HepG2 (cell line): ENCODE measurements at regions not wholly inside any gene's neighbourhood (a gene's known extent, or its start where the extent isn't known, plus 50 kb on each side); places are given as distances from the start of the nearest gene placed in this dataset.

Source experiments
- DZIP1 ChIP-seq: sonication (generic); formaldehyde crosslinking; IDR thresholded peaks from 2 replicates; pipeline ENCODE4 v1.5.0; 2020; ENCODE audit warnings: mild to moderate bottlenecking, missing genetic modification reagents
- E2F5 ChIP-seq: sonication (generic); formaldehyde crosslinking; conservative IDR thresholded peaks from 2 replicates; pipeline ENCODE4 v1.4.0; 2020; ENCODE audit warnings: missing genetic modification reagents
- FOXO4 ChIP-seq: sonication (generic); formaldehyde crosslinking; conservative IDR thresholded peaks from 2 replicates; pipeline ENCODE4 v1.8.1; 2023; ENCODE audit warnings: missing genetic modification reagents
- IRX3 ChIP-seq: sonication (generic); formaldehyde crosslinking; IDR thresholded peaks from 2 replicates; pipeline ENCODE4 v1.8.1; 2023; ENCODE audit warnings: mild to moderate bottlenecking, low read depth, missing genetic modification reagents, borderline replicate concordance
- ISL2 ChIP-seq: sonication (generic); formaldehyde crosslinking; IDR thresholded peaks from 2 replicates; pipeline ENCODE4 v1.5.0; 2020; ENCODE audit warnings: missing genetic modification reagents
- ZBTB42 ChIP-seq: sonication (generic); formaldehyde crosslinking; IDR thresholded peaks from 2 replicates; pipeline ENCODE4 v1.5.0; 2020; ENCODE audit warnings: mild to moderate bottlenecking, missing genetic modification reagents
- ZFP36L1 ChIP-seq: sonication (generic); formaldehyde crosslinking; IDR thresholded peaks from 2 replicates; pipeline ENCODE4 v1.8.0; 2022; ENCODE audit warnings: mild to moderate bottlenecking, missing genetic modification reagents, moderate library complexity
- ZNF354B ChIP-seq: sonication (generic); formaldehyde crosslinking; IDR thresholded peaks from 2 replicates; pipeline ENCODE4 v1.8.0; 2022; ENCODE audit warnings: mild to moderate bottlenecking, missing genetic modification reagents
- ZNF543 ChIP-seq: sonication (generic); formaldehyde crosslinking; IDR thresholded peaks from 2 replicates; pipeline ENCODE4 v1.4.0; 2020; ENCODE audit warnings: mild to moderate bottlenecking, missing genetic modification reagents
- ZNF790 ChIP-seq: sonication (generic); formaldehyde crosslinking; IDR thresholded peaks from 2 replicates; pipeline ENCODE4 v1.8.0; 2022; ENCODE audit warnings: missing genetic modification reagents, mild to moderate bottlenecking, borderline replicate concordance
- ZSCAN22 ChIP-seq: sonication (generic); formaldehyde crosslinking; IDR thresholded peaks from 2 replicates; pipeline ENCODE4 v1.4.0; 2020; ENCODE audit warnings: mild to moderate bottlenecking, missing genetic modification reagents
- TF ChIP-seq, protein P1 (sequence below): sonication (generic); formaldehyde crosslinking; IDR thresholded peaks from 2 replicates; pipeline ENCODE4 v1.9.0; 2021; ENCODE audit warnings: missing genetic modification reagents, borderline replicate concordance
- TF ChIP-seq, protein P2 (sequence below): sonication (generic); formaldehyde crosslinking; IDR thresholded peaks from 2 replicates; pipeline ENCODE4 v1.5.1; 2020; ENCODE audit warnings: missing genetic modification reagents, mild to moderate bottlenecking, borderline replicate concordance
- TF ChIP-seq, protein P3 (sequence below), 2 experiments: sonication (generic) in 1 of 2; formaldehyde crosslinking in 1 of 2; IDR thresholded peaks; 2 replicates each; pipeline versions ENCODE4 v1.4.0 to v1.6.1; 2016 to 2020; ENCODE audit warnings: borderline replicate concordance in 1 of 2, low read depth in 1 of 2, mild to moderate bottlenecking in 1 of 2, missing genetic modification reagents in 1 of 2

GRCh38 chr2:234863043-234863934, 88.5 kb upstream of the SH3BP4 start (continued):
- TF ChIP-seq FOXO4 (CRISPR knock-in tag) (no peak), ZSCAN22 (no peak), ZFP36L1 (CRISPR knock-in tag) (peak; percentile 70), ZNF543 (CRISPR knock-in tag) (no peak), DZIP1 (CRISPR knock-in tag) (peak; percentile 68; the same call in 1 of the 2 replicates), ISL2 (CRISPR knock-in tag) (peak; percentile 48), ZNF354B (no peak), ZBTB42 (CRISPR knock-in tag) (peak; percentile 44; the same call in 1 of the 2 replicates), E2F5 (CRISPR knock-in tag) (no peak), IRX3 (CRISPR knock-in tag) (no peak), ZNF790 (CRISPR knock-in tag) (no peak)
- TF ChIP-seq, protein P1, sequence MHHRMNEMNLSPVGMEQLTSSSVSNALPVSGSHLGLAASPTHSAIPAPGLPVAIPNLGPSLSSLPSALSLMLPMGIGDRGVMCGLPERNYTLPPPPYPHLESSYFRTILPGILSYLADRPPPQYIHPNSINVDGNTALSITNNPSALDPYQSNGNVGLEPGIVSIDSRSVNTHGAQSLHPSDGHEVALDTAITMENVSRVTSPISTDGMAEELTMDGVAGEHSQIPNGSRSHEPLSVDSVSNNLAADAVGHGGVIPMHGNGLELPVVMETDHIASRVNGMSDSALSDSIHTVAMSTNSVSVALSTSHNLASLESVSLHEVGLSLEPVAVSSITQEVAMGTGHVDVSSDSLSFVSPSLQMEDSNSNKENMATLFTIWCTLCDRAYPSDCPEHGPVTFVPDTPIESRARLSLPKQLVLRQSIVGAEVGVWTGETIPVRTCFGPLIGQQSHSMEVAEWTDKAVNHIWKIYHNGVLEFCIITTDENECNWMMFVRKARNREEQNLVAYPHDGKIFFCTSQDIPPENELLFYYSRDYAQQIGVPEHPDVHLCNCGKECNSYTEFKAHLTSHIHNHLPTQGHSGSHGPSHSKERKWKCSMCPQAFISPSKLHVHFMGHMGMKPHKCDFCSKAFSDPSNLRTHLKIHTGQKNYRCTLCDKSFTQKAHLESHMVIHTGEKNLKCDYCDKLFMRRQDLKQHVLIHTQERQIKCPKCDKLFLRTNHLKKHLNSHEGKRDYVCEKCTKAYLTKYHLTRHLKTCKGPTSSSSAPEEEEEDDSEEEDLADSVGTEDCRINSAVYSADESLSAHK (CRISPR knock-in tag): no peak
- TF ChIP-seq, protein P2, sequence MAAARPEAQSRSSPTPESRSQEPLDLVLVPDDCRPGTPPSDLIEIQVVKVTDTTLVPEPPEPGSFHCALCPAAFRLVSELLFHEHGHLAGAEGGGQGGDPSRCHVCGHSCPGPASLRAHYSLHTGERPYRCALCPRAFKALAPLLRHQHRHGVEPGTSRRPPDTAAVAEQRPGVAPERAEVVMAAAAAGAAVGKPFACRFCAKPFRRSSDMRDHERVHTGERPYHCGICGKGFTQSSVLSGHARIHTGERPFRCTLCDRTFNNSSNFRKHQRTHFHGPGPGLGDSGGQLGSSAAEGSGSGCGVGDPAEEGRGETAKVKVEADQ (CRISPR knock-in tag): no peak
- TF ChIP-seq, protein P3, sequence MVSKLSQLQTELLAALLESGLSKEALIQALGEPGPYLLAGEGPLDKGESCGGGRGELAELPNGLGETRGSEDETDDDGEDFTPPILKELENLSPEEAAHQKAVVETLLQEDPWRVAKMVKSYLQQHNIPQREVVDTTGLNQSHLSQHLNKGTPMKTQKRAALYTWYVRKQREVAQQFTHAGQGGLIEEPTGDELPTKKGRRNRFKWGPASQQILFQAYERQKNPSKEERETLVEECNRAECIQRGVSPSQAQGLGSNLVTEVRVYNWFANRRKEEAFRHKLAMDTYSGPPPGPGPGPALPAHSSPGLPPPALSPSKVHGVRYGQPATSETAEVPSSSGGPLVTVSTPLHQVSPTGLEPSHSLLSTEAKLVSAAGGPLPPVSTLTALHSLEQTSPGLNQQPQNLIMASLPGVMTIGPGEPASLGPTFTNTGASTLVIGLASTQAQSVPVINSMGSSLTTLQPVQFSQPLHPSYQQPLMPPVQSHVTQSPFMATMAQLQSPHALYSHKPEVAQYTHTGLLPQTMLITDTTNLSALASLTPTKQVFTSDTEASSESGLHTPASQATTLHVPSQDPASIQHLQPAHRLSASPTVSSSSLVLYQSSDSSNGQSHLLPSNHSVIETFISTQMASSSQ (IDR thresholded peaks at IDR 0.05; ENCODE audit: low read depth): no peak
- TF ChIP-seq, protein P3 (CRISPR knock-in tag; IDR thresholded peaks at IDR 0.05; ENCODE audit: borderline replicate concordance): no peak; the same call in 1 of the 2 replicates
